22Rv1 (cell line): ENCODE measurements at regions not wholly inside any gene's neighbourhood (a gene's known extent, or its start where the extent isn't known, plus 50 kb on each side); places are given as distances from the start of the nearest gene placed in this dataset.

Experiments
- H3K27ac ChIP-seq: fragments of 450-650 bp; 2 replicates; pipeline ENCODE4 v1.5.1; 2017
- ZFX ChIP-seq: fragments of 450-650 bp; IDR thresholded peaks from 2 replicates; pipeline ENCODE4 v1.6.1; 2017; ENCODE audit warnings: antibody characterized with exemption, borderline replicate concordance
- TF ChIP-seq, protein P1 (sequence below): fragments of 450-650 bp; IDR thresholded peaks from 2 replicates; pipeline ENCODE4 v1.5.1; 2017; ENCODE audit warnings: mild to moderate bottlenecking

DNA sequence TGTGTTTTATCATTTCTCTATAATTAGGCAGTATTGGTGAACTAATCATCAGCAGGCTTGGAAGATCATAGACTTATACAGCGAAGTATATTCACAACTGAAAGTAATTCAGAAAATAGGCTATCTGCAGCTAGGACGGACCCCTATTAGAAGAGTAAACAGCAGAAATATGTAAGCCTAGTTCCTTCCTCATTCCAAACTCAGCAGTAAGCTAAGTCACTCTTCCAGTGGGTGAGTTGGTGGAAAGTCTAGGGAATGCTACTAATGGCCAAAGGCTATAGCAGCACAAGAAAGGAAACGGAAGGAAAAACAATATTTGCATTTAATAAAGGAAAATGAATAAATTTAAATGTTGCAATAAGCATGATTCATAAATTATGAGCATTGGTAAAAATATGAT, 918.1 kb upstream of the TMPRSS15 start:
- TF ChIP-seq, protein P1, sequence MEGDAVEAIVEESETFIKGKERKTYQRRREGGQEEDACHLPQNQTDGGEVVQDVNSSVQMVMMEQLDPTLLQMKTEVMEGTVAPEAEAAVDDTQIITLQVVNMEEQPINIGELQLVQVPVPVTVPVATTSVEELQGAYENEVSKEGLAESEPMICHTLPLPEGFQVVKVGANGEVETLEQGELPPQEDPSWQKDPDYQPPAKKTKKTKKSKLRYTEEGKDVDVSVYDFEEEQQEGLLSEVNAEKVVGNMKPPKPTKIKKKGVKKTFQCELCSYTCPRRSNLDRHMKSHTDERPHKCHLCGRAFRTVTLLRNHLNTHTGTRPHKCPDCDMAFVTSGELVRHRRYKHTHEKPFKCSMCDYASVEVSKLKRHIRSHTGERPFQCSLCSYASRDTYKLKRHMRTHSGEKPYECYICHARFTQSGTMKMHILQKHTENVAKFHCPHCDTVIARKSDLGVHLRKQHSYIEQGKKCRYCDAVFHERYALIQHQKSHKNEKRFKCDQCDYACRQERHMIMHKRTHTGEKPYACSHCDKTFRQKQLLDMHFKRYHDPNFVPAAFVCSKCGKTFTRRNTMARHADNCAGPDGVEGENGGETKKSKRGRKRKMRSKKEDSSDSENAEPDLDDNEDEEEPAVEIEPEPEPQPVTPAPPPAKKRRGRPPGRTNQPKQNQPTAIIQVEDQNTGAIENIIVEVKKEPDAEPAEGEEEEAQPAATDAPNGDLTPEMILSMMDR: no peak
- TF ChIP-seq ZFX: no peak

DNA sequence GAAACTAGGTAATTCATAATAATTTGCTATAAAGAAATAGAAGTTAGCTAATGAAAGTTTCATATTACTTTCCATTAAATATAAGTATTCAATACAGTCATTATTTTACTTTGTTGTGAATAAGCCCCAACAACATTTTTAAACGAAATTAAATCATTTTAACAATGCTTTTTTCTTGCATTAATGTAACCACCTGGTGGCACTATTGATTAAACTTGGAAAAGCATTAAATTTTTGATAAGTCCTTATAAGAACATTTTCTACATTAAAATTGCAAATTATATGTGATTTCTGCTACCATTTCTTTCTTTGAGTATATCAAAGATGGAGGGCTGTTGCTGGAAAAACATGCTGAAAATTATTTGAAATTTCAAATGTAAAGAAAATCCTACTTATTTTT, 918.8 kb upstream of the TMPRSS15 start:
- TF ChIP-seq, protein P1: peak; percentile 62
- no peak for TF ChIP-seq ZFX
- no peak overlapping the region for H3K27ac ChIP-seq

More for the DNA sequence above, 918.1 kb upstream of the TMPRSS15 start:
- H3K27ac ChIP-seq: no peak overlapping the region

DNA sequence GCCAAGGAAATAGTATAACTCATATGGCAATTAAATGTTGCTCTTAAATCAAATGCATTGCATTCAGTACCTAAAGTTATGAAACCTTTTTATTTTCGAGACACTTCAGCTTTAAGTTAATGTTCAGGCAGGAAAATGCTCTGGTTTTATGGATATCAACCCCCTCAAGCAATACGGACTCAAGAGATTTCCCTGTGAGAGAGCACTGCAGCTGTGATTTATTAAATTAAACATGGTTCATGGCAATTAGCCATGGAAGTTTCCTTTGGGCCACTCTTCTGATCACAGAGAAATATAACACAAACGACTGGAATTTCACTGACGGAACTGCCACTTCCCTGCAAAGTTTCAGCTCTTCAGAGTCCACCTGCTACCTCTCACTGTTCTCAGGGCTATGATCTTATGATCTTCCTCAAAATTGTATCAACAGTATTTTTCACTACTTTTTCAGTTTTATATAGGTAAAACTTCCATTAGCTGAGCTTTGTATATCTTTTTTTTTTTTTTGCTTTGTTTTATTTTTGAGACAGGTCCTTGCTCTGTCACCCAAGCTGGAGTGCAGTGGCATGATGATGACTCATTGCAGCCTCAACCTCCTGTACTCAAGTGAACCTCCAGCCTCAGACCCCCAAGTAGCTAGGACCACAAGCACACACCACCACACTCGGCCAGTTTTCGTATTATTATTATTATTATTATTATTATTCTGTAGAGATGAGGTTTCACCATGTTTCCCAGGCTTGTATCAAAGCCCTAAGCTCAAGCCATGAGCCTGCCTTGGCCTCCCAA, 923.1 kb upstream of the TMPRSS15 start:
- no peak overlapping the region for H3K27ac ChIP-seq
- TF ChIP-seq ZFX: no peak
- TF ChIP-seq, protein P1: no peak

DNA sequence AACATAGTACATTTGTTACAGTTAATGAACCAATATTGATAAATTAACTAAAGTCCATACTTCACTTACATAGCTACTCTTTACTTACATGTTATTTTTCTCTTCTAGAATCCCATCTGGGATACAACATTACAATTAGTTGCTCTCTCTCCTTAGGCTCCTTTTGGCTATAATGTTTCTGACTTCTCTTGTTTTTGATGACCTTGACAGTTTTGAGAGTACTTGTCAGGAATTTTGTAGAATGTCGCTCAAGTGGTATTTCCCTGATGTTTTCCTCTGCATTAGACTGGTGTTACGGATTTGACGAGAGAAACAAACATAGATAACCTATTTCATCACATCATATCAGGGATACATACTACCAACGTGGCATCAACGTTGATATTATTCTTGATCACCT, 925.4 kb upstream of the TMPRSS15 start:
- H3K27ac ChIP-seq: no peak overlapping the region
- TF ChIP-seq ZFX: no peak
- TF ChIP-seq, protein P1: no peak

DNA sequence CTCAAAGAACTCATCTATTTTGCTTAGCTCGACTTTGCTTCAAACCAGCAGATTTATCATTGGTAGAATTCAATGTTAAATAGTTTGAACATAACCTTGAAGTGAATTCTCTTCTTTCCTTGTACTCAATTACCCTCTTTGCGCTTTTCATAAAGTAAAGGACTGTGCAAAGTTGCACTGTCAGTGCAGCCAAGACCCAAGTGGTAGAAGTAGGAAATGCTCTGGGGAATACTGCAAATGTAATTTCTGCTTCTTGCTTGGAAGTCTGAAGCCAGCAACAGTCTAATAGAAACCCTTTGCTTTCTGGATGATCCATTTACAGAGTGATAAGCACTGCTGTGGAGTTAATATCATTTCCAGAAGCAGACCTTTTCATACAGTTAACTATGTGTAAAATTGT, 936.7 kb upstream of the TMPRSS15 start:
- TF ChIP-seq, protein P1: no peak
- TF ChIP-seq ZFX: no peak

DNA sequence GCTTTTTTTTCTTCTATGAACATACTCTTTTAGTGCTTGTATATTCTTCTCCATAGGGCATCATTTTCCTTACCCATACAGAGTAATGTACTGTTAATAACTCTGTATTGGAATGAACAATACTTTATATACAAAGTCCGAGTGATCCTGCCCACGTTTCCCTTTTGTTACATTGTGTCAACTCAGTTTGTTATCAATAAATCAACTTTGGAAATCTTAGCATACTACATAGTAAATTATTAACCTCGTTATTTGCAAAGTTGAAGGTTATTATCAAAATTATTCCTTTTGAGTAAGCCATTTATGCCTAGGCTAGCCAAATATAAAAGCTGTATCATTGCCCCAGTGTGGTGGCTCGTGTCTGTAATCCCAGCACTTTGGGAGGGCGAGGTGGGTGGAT, 937.4 kb upstream of the TMPRSS15 start:
- H3K27ac ChIP-seq: no peak overlapping the region
- no peak for TF ChIP-seq ZFX
- TF ChIP-seq, protein P1: no peak

More for the DNA sequence above, 936.7 kb upstream of the TMPRSS15 start:
- H3K27ac ChIP-seq: no peak overlapping the region

DNA sequence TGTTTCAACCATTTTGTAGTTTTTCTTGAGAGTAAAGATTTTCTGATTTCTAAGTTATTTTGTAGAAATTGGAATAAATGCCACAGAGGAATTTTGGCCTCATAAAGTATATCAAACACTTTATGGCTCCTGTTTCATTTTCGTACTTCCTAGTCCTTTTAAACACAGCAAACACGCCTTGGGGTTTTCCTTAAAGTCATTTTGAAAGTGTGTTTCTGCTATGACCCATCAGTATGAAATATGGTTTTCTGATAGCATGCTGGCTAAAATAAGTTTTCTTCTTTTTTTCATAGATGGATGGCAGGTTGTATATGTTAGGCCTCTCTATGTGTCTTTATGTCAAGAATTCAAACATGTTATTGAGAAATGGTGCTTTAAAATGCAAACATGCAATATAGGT, 940.1 kb upstream of the TMPRSS15 start:
- TF ChIP-seq, protein P1: no peak
- TF ChIP-seq ZFX: no peak
- no peak overlapping the region for H3K27ac ChIP-seq
